WTC11 (cell line): ENCODE measurements at regions not wholly inside any gene's neighbourhood (a gene's known extent, or its start where the extent isn't known, plus 50 kb on each side); places are given as distances from the start of the nearest gene placed in this dataset.

ENCODE experiments used
- CTCF ChIP-seq: fragments of 200-600 bp; IDR thresholded peaks from 2 replicates; pipeline ENCODE4 v1.8.0; 2022; ENCODE audit warnings: antibody characterized with exemption
- ERG ChIP-seq: fragments of 250-450 bp; sonication (Bioruptor Pico); IDR thresholded peaks from 2 replicates; pipeline ENCODE4 v1.8.0; 2021; ENCODE audit warnings: mild to moderate bottlenecking
- GABPB1 ChIP-seq: sonication (generic); formaldehyde crosslinking; IDR thresholded peaks from 2 replicates; pipeline ENCODE4 v1.8.1; 2023; ENCODE audit warnings: mild to moderate bottlenecking, missing genetic modification reagents
- JUN ChIP-seq: sonication (generic); formaldehyde crosslinking; IDR thresholded peaks from 2 replicates; pipeline ENCODE4 v1.8.0; 2023; ENCODE audit warnings: mild to moderate bottlenecking, missing genetic modification reagents
- SOX15 ChIP-seq: fragments of 250-450 bp; sonication (Bioruptor Pico); IDR thresholded peaks from 2 replicates; pipeline ENCODE4 v1.9.0; 2021; ENCODE audit warnings: mild to moderate bottlenecking
- SP1 ChIP-seq: sonication (generic); formaldehyde crosslinking; conservative IDR thresholded peaks from 2 replicates; pipeline ENCODE4 v1.8.1; 2022; ENCODE audit warnings: missing genetic modification reagents
- ZNF263 ChIP-seq: sonication (generic); formaldehyde crosslinking; IDR thresholded peaks from 2 replicates; pipeline ENCODE4 v1.8.1; 2022; ENCODE audit warnings: low read depth, mild to moderate bottlenecking, moderate library complexity, missing genetic modification reagents
- ZNF281 ChIP-seq: sonication (generic); formaldehyde crosslinking; IDR thresholded peaks from 2 replicates; pipeline ENCODE4 v1.8.0; 2023; ENCODE audit warnings: mild to moderate bottlenecking, missing genetic modification reagents
- TF ChIP-seq, protein P1 (sequence below): sonication (generic); formaldehyde crosslinking; IDR thresholded peaks from 2 replicates; pipeline ENCODE4 v1.8.1; 2023; ENCODE audit warnings: mild to moderate bottlenecking, missing genetic modification reagents, moderate library complexity
- TF ChIP-seq, protein P2 (sequence below): sonication (generic); formaldehyde crosslinking; IDR thresholded peaks from 2 replicates; pipeline ENCODE4 v1.8.1; 2022; ENCODE audit warnings: low read depth, missing genetic modification reagents, borderline replicate concordance

DNA sequence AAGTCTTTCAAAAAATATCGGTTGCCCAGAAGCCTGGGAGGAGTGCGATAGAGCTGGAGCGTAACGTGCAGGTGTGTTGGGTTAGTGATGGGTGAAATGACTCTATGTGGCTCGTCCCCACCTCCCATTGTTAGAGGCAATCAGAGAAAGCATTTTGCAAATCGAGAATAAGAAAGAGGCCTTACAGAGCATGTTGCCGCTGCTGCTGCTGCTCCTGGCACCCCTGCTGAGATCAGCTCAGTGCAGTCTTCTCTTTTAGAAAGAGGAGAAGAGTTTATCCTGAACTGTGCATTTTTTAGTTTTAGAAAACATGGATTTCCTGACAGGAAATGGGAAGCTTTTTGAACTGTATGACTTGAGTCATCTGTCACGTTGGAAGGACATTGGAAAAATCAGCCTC lies 774.5 kb upstream of the RBFOX1 start:
- no peak for TF ChIP-seq ERG (CRISPR knock-in tag)
- TF ChIP-seq GABPB1 (CRISPR knock-in tag): no peak
- no peak for TF ChIP-seq SOX15 (CRISPR knock-in tag)
- no peak for TF ChIP-seq CTCF
- TF ChIP-seq, protein P1, sequence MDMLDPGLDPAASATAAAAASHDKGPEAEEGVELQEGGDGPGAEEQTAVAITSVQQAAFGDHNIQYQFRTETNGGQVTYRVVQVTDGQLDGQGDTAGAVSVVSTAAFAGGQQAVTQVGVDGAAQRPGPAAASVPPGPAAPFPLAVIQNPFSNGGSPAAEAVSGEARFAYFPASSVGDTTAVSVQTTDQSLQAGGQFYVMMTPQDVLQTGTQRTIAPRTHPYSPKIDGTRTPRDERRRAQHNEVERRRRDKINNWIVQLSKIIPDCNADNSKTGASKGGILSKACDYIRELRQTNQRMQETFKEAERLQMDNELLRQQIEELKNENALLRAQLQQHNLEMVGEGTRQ (CRISPR knock-in tag): no peak
- TF ChIP-seq, protein P2, sequence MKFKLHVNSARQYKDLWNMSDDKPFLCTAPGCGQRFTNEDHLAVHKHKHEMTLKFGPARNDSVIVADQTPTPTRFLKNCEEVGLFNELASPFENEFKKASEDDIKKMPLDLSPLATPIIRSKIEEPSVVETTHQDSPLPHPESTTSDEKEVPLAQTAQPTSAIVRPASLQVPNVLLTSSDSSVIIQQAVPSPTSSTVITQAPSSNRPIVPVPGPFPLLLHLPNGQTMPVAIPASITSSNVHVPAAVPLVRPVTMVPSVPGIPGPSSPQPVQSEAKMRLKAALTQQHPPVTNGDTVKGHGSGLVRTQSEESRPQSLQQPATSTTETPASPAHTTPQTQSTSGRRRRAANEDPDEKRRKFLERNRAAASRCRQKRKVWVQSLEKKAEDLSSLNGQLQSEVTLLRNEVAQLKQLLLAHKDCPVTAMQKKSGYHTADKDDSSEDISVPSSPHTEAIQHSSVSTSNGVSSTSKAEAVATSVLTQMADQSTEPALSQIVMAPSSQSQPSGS (CRISPR knock-in tag): no peak
- no peak for TF ChIP-seq JUN (CRISPR knock-in tag)
- TF ChIP-seq ZNF281 (CRISPR knock-in tag): no peak
- TF ChIP-seq SP1 (CRISPR knock-in tag): no peak
- TF ChIP-seq ZNF263 (CRISPR knock-in tag): no peak
